ENCODE measurements at regions not wholly inside any gene's neighbourhood (a gene's known extent, or its start where the extent isn't known, plus 50 kb on each side); places are given as distances from the start of the nearest gene placed in this dataset.

DNA sequence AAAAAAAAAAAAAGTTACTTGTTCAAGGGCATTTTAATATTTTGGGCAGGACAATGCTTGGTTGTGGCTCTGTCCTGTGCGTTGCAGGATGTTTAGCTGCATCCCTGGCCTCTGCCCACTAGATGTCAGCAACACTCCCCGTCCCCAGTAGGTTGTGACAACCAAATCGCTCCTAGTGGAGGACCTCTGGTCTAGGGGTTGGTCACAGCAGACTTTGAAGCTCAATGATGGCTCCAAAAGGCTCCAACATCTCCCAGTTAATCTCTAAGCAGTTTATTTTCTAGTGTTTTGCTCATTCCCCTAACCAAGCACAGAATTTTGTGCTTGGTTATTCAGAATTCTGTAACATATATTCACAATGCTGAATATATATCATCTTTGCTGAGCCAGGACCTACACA lies 67.0 kb downstream of the CHRNA1 start:
- Histone ChIP-seq H3K36me3 (ENCODE audit: control insufficient read depth in 2 of 2, insufficient read depth in 2 of 2, low read length in 1 of 2) (no peaks in the 10 kb centered on the region), H3K9me3 (ENCODE audit: control insufficient read depth in 2 of 2, insufficient read depth in 1 of 2, low read length in 1 of 2) (peaks cover 0 to 7% of the 10 kb centered on the region in 2 donors), H3K27ac (ENCODE audit: low read depth in 1 of 2, low read length in 1 of 2) (no peak overlapping the region), H3K4me1 (ENCODE audit: control insufficient read depth in 2 of 2, insufficient read depth in 2 of 2, low read length in 2 of 2) (no peaks in the 10 kb centered on the region), H3K4me3 (ENCODE audit: low read length in 2 of 2) (no peak overlapping the region), H3K27me3 (ENCODE audit: control insufficient read depth in 2 of 2, insufficient read depth in 1 of 2, low read length in 1 of 2) (peaks cover 0 to 18% of the 10 kb centered on the region in 2 donors)
- WGBS, result 4% methylated on average over 3 of the region's 3 CpGs
- peak in 5 of 9 donors; percentile 23 to 66 (median 41) for DNase-seq (ENCODE audit: low read depth in 6 of 9, low spot score in 9 of 9)

DNA sequence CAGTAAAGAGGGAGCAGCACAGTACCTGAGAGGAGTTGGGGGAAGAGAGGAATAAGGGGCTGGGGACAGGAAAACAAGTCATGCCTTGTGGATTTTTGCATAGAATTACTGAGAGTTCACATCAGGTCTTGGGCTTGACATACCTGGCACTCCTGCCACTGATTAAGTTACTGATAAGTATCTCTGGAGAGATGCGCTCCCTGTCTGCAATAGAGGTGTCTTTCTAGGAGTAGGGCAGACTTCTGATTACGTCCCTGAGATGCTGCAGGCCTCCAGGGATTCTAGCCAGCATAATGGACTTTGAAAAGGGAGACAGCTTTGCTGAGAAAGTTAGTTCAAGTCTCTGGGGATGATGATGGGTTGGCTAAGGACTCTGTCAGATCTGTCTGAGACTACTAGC lies 69.4 kb downstream of the CHRNA1 start:
- no peak overlapping the region for H3K27ac ChIP-seq (ENCODE audit: low read depth in 1 of 2, low read length in 1 of 2)
- peaks cover 0 to 18% of the 10 kb centered on the region in 2 donors for H3K27me3 ChIP-seq (ENCODE audit: control insufficient read depth in 2 of 2, insufficient read depth in 1 of 2, low read length in 1 of 2)
- DNase-seq (ENCODE audit: low read depth in 6 of 9, low spot score in 9 of 9), result no peak
- no peaks in the 10 kb centered on the region for H3K36me3 ChIP-seq (ENCODE audit: control insufficient read depth in 2 of 2, insufficient read depth in 2 of 2, low read length in 1 of 2)
- WGBS, result 66% methylated on average over 2 of the region's 2 CpGs
- no peaks in the 10 kb centered on the region for H3K4me1 ChIP-seq (ENCODE audit: control insufficient read depth in 2 of 2, insufficient read depth in 2 of 2, low read length in 2 of 2)
- H3K4me3 ChIP-seq (ENCODE audit: low read length in 2 of 2), result no peak overlapping the region
- H3K9me3 ChIP-seq (ENCODE audit: control insufficient read depth in 2 of 2, insufficient read depth in 1 of 2, low read length in 1 of 2), result peaks cover 0 to 7% of the 10 kb centered on the region in 2 donors

- DNase-seq (ENCODE audit: low read depth in 6 of 9, low spot score in 9 of 9), result no peak
- Histone ChIP-seq H3K4me1 (ENCODE audit: control insufficient read depth in 2 of 2, insufficient read depth in 2 of 2, low read length in 2 of 2) (no peaks in the 10 kb centered on the region), H3K27me3 (ENCODE audit: control insufficient read depth in 2 of 2, insufficient read depth in 1 of 2, low read length in 1 of 2) (peaks cover 0 to 18% of the 10 kb centered on the region in 2 donors), H3K4me3 (ENCODE audit: low read length in 2 of 2) (no peak overlapping the region), H3K36me3 (ENCODE audit: control insufficient read depth in 2 of 2, insufficient read depth in 2 of 2, low read length in 1 of 2) (no peaks in the 10 kb centered on the region), H3K9me3 (ENCODE audit: control insufficient read depth in 2 of 2, insufficient read depth in 1 of 2, low read length in 1 of 2) (peaks cover 0 to 7% of the 10 kb centered on the region in 2 donors), H3K27ac (ENCODE audit: low read depth in 1 of 2, low read length in 1 of 2) (no peak overlapping the region)
- 91% methylated on average over 5 of the region's 5 CpGs for WGBS
These were observed 69.9 kb downstream of the CHRNA1 start for GRCh38 chr2:174694196-174694878.

GRCh38 chr2:174693344-174693743 lies 70.9 kb downstream of the CHRNA1 start:
- Histone ChIP-seq H3K4me3 (ENCODE audit: low read length in 2 of 2) (no peak overlapping the region), H3K27me3 (ENCODE audit: control insufficient read depth in 2 of 2, insufficient read depth in 1 of 2, low read length in 1 of 2) (peaks cover 0 to 18% of the 10 kb centered on the region in 2 donors), H3K36me3 (ENCODE audit: control insufficient read depth in 2 of 2, insufficient read depth in 2 of 2, low read length in 1 of 2) (no peaks in the 10 kb centered on the region), H3K27ac (ENCODE audit: low read depth in 1 of 2, low read length in 1 of 2) (no peak overlapping the region), H3K4me1 (ENCODE audit: control insufficient read depth in 2 of 2, insufficient read depth in 2 of 2, low read length in 2 of 2) (no peaks in the 10 kb centered on the region), H3K9me3 (ENCODE audit: control insufficient read depth in 2 of 2, insufficient read depth in 1 of 2, low read length in 1 of 2) (peaks cover 0 to 7% of the 10 kb centered on the region in 2 donors)
- 94% methylated on average over 5 of the region's 5 CpGs for WGBS
- no peak for DNase-seq (ENCODE audit: low read depth in 6 of 9, low spot score in 9 of 9)

- Histone ChIP-seq H3K9me3 (ENCODE audit: control insufficient read depth in 2 of 2, insufficient read depth in 1 of 2, low read length in 1 of 2) (peaks cover 0 to 7% of the 10 kb centered on the region in 2 donors), H3K4me3 (ENCODE audit: low read length in 2 of 2) (no peak overlapping the region), H3K27me3 (ENCODE audit: control insufficient read depth in 2 of 2, insufficient read depth in 1 of 2, low read length in 1 of 2) (peaks cover 0 to 18% of the 10 kb centered on the region in 2 donors), H3K27ac (ENCODE audit: low read depth in 1 of 2, low read length in 1 of 2) (no peak overlapping the region), H3K36me3 (ENCODE audit: control insufficient read depth in 2 of 2, insufficient read depth in 2 of 2, low read length in 1 of 2) (no peaks in the 10 kb centered on the region), H3K4me1 (ENCODE audit: control insufficient read depth in 2 of 2, insufficient read depth in 2 of 2, low read length in 2 of 2) (no peaks in the 10 kb centered on the region)
- WGBS, result 98% methylated on average over 5 of the region's 5 CpGs
- DNase-seq (ENCODE audit: low read depth in 6 of 9, low spot score in 9 of 9), result no peak
These were observed 71.9 kb downstream of the CHRNA1 start for GRCh38 chr2:174692256-174692919.

GRCh38 chr2:174691201-174691779 lies 73.0 kb downstream of the CHRNA1 start:
- H3K27me3 ChIP-seq (ENCODE audit: control insufficient read depth in 2 of 2, insufficient read depth in 1 of 2, low read length in 1 of 2), result peaks cover 0 to 14% of the 10 kb centered on the region in 2 donors
- WGBS, result 86% methylated on average over 4 of the region's 4 CpGs
- no peaks in the 10 kb centered on the region for H3K36me3 ChIP-seq (ENCODE audit: control insufficient read depth in 2 of 2, insufficient read depth in 2 of 2, low read length in 1 of 2)
- no peak for DNase-seq (ENCODE audit: low read depth in 6 of 9, low spot score in 9 of 9)
- H3K9me3 ChIP-seq (ENCODE audit: control insufficient read depth in 2 of 2, insufficient read depth in 1 of 2, low read length in 1 of 2), result peaks cover 0 to 7% of the 10 kb centered on the region in 2 donors
- H3K4me3 ChIP-seq (ENCODE audit: low read length in 2 of 2), result no peak overlapping the region
- no peaks in the 10 kb centered on the region for H3K4me1 ChIP-seq (ENCODE audit: control insufficient read depth in 2 of 2, insufficient read depth in 2 of 2, low read length in 2 of 2)
- no peak overlapping the region for H3K27ac ChIP-seq (ENCODE audit: low read depth in 1 of 2, low read length in 1 of 2)

GRCh38 chr2:174690026-174690425 lies 74.2 kb downstream of the CHRNA1 start:
- DNase-seq (ENCODE audit: low read depth in 6 of 9, low spot score in 9 of 9), result no peak
- no peaks in the 10 kb centered on the region for H3K36me3 ChIP-seq (ENCODE audit: control insufficient read depth in 2 of 2, insufficient read depth in 2 of 2, low read length in 1 of 2)
- 97% methylated on average over 3 of the region's 3 CpGs for WGBS
- no peak overlapping the region for H3K27ac ChIP-seq (ENCODE audit: low read depth in 1 of 2, low read length in 1 of 2)
- H3K4me3 ChIP-seq (ENCODE audit: low read length in 2 of 2), result no peak overlapping the region
- H3K27me3 ChIP-seq (ENCODE audit: control insufficient read depth in 2 of 2, insufficient read depth in 1 of 2, low read length in 1 of 2), result peaks cover 0 to 8% of the 10 kb centered on the region in 2 donors
- no peaks in the 10 kb centered on the region for H3K4me1 ChIP-seq (ENCODE audit: control insufficient read depth in 2 of 2, insufficient read depth in 2 of 2, low read length in 2 of 2)
- peaks cover 0 to 7% of the 10 kb centered on the region in 2 donors for H3K9me3 ChIP-seq (ENCODE audit: control insufficient read depth in 2 of 2, insufficient read depth in 1 of 2, low read length in 1 of 2)

- Histone ChIP-seq H3K9me3 (ENCODE audit: control insufficient read depth in 2 of 2, insufficient read depth in 1 of 2, low read length in 1 of 2) (peaks cover 0 to 6% of the 10 kb centered on the region in 2 donors), H3K27me3 (ENCODE audit: control insufficient read depth in 2 of 2, insufficient read depth in 1 of 2, low read length in 1 of 2) (peaks cover 0 to 4% of the 10 kb centered on the region in 2 donors), H3K4me1 (ENCODE audit: control insufficient read depth in 2 of 2, insufficient read depth in 2 of 2, low read length in 2 of 2) (peaks cover 2 to 5% of the 10 kb centered on the region in 2 donors), H3K36me3 (ENCODE audit: control insufficient read depth in 2 of 2, insufficient read depth in 2 of 2, low read length in 1 of 2) (no peaks in the 10 kb centered on the region), H3K4me3 (ENCODE audit: low read length in 2 of 2) (no peak overlapping the region), H3K27ac (ENCODE audit: low read depth in 1 of 2, low read length in 1 of 2) (no peak overlapping the region)
- WGBS, result 23% methylated on average over 2 of the region's 2 CpGs
- DNase-seq (ENCODE audit: low read depth in 6 of 9, low spot score in 9 of 9), result peak in 4 of 9 donors; percentile 22 to 69 (median 40)
These were observed 76.2 kb downstream of the CHRNA1 start for GRCh38 chr2:174688079-174688478.

GRCh38 chr2:174686430-174686829 lies 77.8 kb downstream of the CHRNA1 start:
- Histone ChIP-seq H3K4me1 (ENCODE audit: control insufficient read depth in 2 of 2, insufficient read depth in 2 of 2, low read length in 2 of 2) (peaks cover 4 to 11% of the 10 kb centered on the region in 2 donors), H3K27ac (ENCODE audit: low read depth in 1 of 2, low read length in 1 of 2) (no peak overlapping the region), H3K9me3 (ENCODE audit: control insufficient read depth in 2 of 2, insufficient read depth in 1 of 2, low read length in 1 of 2) (no peaks in the 10 kb centered on the region), H3K36me3 (ENCODE audit: control insufficient read depth in 2 of 2, insufficient read depth in 2 of 2, low read length in 1 of 2) (no peaks in the 10 kb centered on the region), H3K27me3 (ENCODE audit: control insufficient read depth in 2 of 2, insufficient read depth in 1 of 2, low read length in 1 of 2) (peaks cover 0 to 4% of the 10 kb centered on the region in 2 donors), H3K4me3 (ENCODE audit: low read length in 2 of 2) (no peak overlapping the region)
- no peak for DNase-seq (ENCODE audit: low read depth in 6 of 9, low spot score in 9 of 9)
- 100% methylated on average over 1 of the region's 1 CpG for WGBS
